ENCODE measurements at regions not wholly inside any gene's neighbourhood (a gene's known extent, or its start where the extent isn't known, plus 50 kb on each side); places are given as distances from the start of the nearest gene placed in this dataset.

DNA sequence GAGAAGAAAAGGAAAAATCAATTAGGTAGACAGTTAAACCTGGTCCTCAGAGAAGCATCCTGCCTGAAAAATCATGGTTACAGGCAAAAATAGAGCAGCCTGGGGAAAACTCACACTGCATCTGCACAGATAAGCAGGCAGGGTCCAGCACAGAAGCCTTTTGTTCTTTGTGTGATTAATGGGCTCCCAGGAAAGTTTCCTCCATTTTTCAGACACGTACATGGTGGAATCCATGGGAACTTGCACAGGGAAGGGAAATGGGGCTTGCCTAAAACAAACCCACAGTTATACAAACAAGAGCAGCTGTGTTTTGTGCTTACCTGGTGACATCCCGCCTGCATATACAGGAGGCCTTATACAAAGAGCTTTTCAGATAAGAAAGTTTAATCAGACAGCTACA, 243.9 kb upstream of the ATP10B start:
- 39 to 51% methylated on average over 2 of the region's 2 CpGs for WGBS, 2 donors
- intact Hi-C loops (cut with DNase I; ENCODE audit: low total_unique reads): no loop called here
- no peak overlapping the region for H3K4me3 ChIP-seq (ENCODE audit: low read depth, poor library complexity, severe bottlenecking)
- no peak for DNase-seq (ENCODE audit: low spot score in 2 of 2)
- TF ChIP-seq POLR2A (IDR thresholded peaks at IDR 0.05) (no peak), CTCF (IDR thresholded peaks at IDR 0.05) (no peak)

GRCh38 chr5:161094411-161094810, 242.4 kb upstream of the ATP10B start:
- intact Hi-C loops (cut with DNase I; ENCODE audit: low total_unique reads): no loop called here
- DNase-seq (ENCODE audit: low spot score in 2 of 2): no peak
- TF ChIP-seq POLR2A (IDR thresholded peaks at IDR 0.05): no peak
- no peak for TF ChIP-seq CTCF (IDR thresholded peaks at IDR 0.05)
- no peak overlapping the region for H3K4me3 ChIP-seq (ENCODE audit: low read depth, poor library complexity, severe bottlenecking)

DNA sequence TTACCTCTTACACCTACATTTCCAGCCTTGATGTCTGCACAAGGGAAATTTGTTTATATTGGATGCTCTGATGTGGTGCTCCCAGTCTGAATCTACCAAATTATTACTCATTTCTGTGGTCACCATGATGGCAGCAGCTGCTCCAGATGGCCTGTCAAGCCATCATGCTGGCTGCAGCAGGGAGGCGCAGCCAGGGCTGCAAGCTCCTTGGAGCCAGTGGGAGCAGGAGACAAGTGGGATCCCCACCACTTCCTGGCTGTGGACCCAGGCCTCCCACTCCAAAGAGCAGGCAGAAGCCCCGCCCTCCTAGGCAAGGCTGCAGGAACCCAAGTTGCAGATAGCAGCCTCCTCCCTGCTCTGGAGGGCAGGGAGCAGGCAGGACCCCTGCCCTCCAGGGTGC, 241.1 kb upstream of the ATP10B start:
- TF ChIP-seq CTCF (IDR thresholded peaks at IDR 0.05) (no peak), POLR2A (IDR thresholded peaks at IDR 0.05) (no peak)
- no peak for DNase-seq (ENCODE audit: low spot score in 2 of 2)
- no peak overlapping the region for H3K4me3 ChIP-seq (ENCODE audit: low read depth, poor library complexity, severe bottlenecking)
- intact Hi-C loops (cut with DNase I; ENCODE audit: low total_unique reads): no loop called here
- WGBS, 2 donors: 79 to 81% methylated on average over 2 of the region's 2 CpGs

DNA sequence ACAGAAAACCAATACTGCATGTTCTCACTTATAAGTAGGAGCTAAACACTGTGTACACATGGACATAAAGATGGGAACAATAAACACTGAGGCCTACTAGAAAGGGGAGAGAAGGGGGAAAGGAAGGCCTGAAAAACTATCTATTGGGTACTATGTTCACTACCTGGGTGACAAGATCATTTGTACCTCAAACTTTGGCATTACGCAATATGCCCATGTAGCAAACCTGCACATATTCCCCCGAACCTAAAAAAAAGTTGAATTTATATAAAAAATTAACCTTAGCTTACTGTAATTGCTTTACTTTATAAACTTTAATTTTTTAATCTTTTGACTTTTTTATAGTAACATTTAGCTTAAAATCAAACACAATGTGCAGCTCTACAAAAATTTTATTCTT, 237.6 kb upstream of the ATP10B start:
- DNase-seq (ENCODE audit: low spot score in 2 of 2): no peak
- 96 to 99% methylated on average over 2 of the region's 2 CpGs for WGBS, 2 donors
- intact Hi-C loops (cut with DNase I; ENCODE audit: low total_unique reads): no loop called here
- no peak for TF ChIP-seq POLR2A (IDR thresholded peaks at IDR 0.05)
- no peak for TF ChIP-seq CTCF (IDR thresholded peaks at IDR 0.05)
- H3K4me3 ChIP-seq (ENCODE audit: low read depth, poor library complexity, severe bottlenecking): no peak overlapping the region

- intact Hi-C loops (cut with DNase I; ENCODE audit: low total_unique reads): no loop called here
- no peak for DNase-seq (ENCODE audit: low spot score in 2 of 2)
- whole genome bisulfite sequencing, 2 donors: 44 to 48% methylated on average over 1 of the region's 1 CpG
- no peak overlapping the region for H3K4me3 ChIP-seq (ENCODE audit: low read depth, poor library complexity, severe bottlenecking)
- no peak for TF ChIP-seq POLR2A (IDR thresholded peaks at IDR 0.05)
- no peak for TF ChIP-seq CTCF (IDR thresholded peaks at IDR 0.05)
Observed at GRCh38 chr5:161086461-161086860, 234.4 kb upstream of the ATP10B start.

DNA sequence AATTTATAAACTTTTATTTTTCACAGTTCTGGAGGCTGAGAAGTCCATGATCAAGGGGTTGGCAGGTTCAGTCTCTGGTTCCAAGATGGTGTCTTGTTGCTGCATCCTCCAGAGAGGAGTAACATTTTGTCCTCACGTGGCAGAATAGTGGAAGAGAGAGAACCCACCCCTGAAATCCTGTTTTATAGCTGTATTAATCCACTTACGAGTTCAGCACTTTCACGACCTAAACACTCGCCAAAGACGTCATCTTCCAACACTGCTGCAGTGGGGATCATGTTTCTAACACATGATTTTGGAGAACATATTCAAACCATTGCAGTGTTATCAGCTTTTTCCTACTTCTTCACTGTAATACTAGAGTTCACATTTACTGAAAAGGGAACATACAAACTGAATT, 233.0 kb upstream of the ATP10B start:
- H3K4me3 ChIP-seq (ENCODE audit: low read depth, poor library complexity, severe bottlenecking): no peak overlapping the region
- WGBS, 2 donors: 28 to 56% methylated on average over 5 of the region's 5 CpGs
- DNase-seq (ENCODE audit: low spot score in 2 of 2): no peak
- TF ChIP-seq POLR2A (IDR thresholded peaks at IDR 0.05) (no peak), CTCF (IDR thresholded peaks at IDR 0.05) (no peak)
- intact Hi-C loops (cut with DNase I; ENCODE audit: low total_unique reads): no loop called here

Measured in lower leg skin (tissue), 4 donors.